ENCODE measurements at regions not wholly inside any gene's neighbourhood (a gene's known extent, or its start where the extent isn't known, plus 50 kb on each side); places are given as distances from the start of the nearest gene placed in this dataset.

- TF ChIP-seq, protein P1, sequence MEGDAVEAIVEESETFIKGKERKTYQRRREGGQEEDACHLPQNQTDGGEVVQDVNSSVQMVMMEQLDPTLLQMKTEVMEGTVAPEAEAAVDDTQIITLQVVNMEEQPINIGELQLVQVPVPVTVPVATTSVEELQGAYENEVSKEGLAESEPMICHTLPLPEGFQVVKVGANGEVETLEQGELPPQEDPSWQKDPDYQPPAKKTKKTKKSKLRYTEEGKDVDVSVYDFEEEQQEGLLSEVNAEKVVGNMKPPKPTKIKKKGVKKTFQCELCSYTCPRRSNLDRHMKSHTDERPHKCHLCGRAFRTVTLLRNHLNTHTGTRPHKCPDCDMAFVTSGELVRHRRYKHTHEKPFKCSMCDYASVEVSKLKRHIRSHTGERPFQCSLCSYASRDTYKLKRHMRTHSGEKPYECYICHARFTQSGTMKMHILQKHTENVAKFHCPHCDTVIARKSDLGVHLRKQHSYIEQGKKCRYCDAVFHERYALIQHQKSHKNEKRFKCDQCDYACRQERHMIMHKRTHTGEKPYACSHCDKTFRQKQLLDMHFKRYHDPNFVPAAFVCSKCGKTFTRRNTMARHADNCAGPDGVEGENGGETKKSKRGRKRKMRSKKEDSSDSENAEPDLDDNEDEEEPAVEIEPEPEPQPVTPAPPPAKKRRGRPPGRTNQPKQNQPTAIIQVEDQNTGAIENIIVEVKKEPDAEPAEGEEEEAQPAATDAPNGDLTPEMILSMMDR (IDR thresholded peaks at IDR 0.05) = no peak
- TF ChIP-seq POLR2A (IDR thresholded peaks at IDR 0.05) = no peak
These were observed 85.8 kb upstream of the SETBP1 start for GRCh38 chr18:44594799-44595467.
